Right cardiac atrium (tissue), 5 donors: ENCODE measurements at regions not wholly inside any gene's neighbourhood (a gene's known extent, or its start where the extent isn't known, plus 50 kb on each side); places are given as distances from the start of the nearest gene placed in this dataset.
"Not testable (repeated sequence)": the region's sequence is repeated elsewhere in the genome, so short reads cannot be mapped to it uniquely, and the experiment has no call there.

Source experiments
- ATAC-seq, 2 donors: fragments of 200-7000 bp; cut with Tn5 transposase; one replicate each; pipeline versions ENCODE4 v1.8.0 to v1.9.1; 2020; ENCODE audit warnings: moderate library complexity in 2 of 2, mild to moderate bottlenecking in 1 of 2
- DNase-seq, 3 donors: peaks; one replicate each; pipeline ENCODE4 v3.0.0-alpha.2; 2020
- H3K27ac ChIP-seq: one replicate; pipeline ENCODE4 v1.5.1; 2013; ENCODE audit warnings: mild to moderate bottlenecking, low read length, control low read depth, moderate library complexity
- H3K27me3 ChIP-seq: one replicate; pipeline ENCODE4 v1.6.1; 2013; ENCODE audit not compliant: control insufficient read depth, insufficient read depth
- H3K4me1 ChIP-seq: one replicate; pipeline ENCODE4 v1.6.1; 2013; ENCODE audit warnings: low read length; ENCODE audit not compliant: control insufficient read depth, insufficient read depth
- H3K4me3 ChIP-seq: one replicate; pipeline ENCODE4 v1.5.1; 2013; ENCODE audit warnings: low read length, control low read depth
- H3K9me3 ChIP-seq: one replicate; pipeline ENCODE4 v1.6.1; 2013; ENCODE audit warnings: low read length; ENCODE audit not compliant: control insufficient read depth
- WGBS: extraction: QIAGEN DNeasy Blood & Tissue Kit; methylation state at CpG from one replicate; pipeline ENCODE4 v1.1.7; 2013; 5-methylcytosine and 5-hydroxymethylcytosine counted together
- intact Hi-C, 4 donors: fragments of 100-400 bp; cut with DNase I; formaldehyde crosslinking; loops; one replicate each; pipeline versions ENCODE4 v1.11.0 to v1.14.0; 2022 to 2023
- donor health status: healthy with polysubstance abuse.
- donor health status: DM: no; HTN: yes; CAD: no.
- donor health status: DM: no; HTN: no; CAD: no.
- donor health status: DM: no; HTN: yes; CAD: no; lungs with severe emphysema.
- donor health status: DM: yes; HTN: yes; CAD: no.

DNA sequence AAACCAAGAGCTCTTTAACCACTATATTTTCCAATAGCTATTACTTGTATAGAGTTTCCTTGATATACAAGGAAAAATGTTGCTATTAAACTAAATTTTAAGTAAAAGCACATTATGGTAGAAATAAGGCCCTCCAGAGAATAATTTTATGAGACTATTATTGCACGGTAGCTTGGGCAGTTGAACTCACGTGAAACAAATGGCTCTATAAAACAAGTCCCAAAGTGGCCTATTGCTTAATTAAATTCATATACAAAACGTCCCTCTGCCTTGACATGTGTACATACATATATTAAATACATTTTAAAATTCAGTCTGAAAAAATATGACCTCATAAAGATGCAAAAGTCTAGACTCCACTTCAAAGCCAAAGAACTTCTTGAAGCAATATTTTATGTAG, 582.2 kb downstream of the CENPC start:
- Histone ChIP-seq H3K9me3 (no peaks in the 10 kb centered on the region), H3K4me1 (no peaks in the 10 kb centered on the region), H3K27ac (no peak overlapping the region), H3K4me3 (no peak overlapping the region), H3K27me3 (no peaks in the 10 kb centered on the region)
- no peak for DNase-seq
- WGBS: 84% methylated on average over 3 of the region's 3 CpGs
- intact Hi-C loops: no loop called here
- ATAC-seq: no peak

- DNase-seq (no peak), ATAC-seq (no peak)
- H3K9me3 ChIP-seq: no peaks in the 10 kb centered on the region
- H3K4me3 ChIP-seq: no peak overlapping the region
- H3K4me1 ChIP-seq: no peaks in the 10 kb centered on the region
- H3K27ac ChIP-seq: no peak overlapping the region
- 89% methylated on average over 2 of the region's 2 CpGs for WGBS
- intact Hi-C loops: no loop called here
- H3K27me3 ChIP-seq: no peaks in the 10 kb centered on the region
These were observed 586.1 kb downstream of the CENPC start for GRCh38 chr4:66959207-66959606.

- Histone ChIP-seq H3K27ac (no peak overlapping the region), H3K9me3 (no peaks in the 10 kb centered on the region), H3K4me1 (no peaks in the 10 kb centered on the region), H3K4me3 (no peak overlapping the region), H3K27me3 (no peaks in the 10 kb centered on the region)
- WGBS: 90% methylated on average over 1 of the region's 1 CpG
- no peak for DNase-seq
- intact Hi-C loops: no loop called here
- no peak for ATAC-seq
These were observed 588.5 kb downstream of the CENPC start for GRCh38 chr4:66956852-66957251.

DNA sequence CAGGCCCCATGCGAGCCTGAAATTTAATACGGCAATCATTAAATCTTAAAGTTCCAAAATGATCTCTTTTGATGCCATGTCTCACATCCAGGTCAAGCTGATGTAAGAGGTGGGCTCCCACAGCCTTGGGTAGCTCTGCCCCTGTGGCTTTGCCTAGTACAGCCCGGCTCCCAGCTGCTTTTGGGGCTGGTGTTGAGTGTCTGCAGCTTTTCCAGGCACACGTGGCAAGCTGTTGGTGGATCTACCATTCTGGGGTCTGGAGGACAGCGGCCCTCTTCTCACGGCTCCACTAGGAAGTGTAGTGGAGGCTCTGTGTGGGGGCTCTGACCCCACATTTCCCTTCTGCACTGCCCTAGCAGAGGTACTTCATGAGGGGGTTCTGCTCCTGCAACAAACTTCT, 588.9 kb downstream of the CENPC start:
- 91% methylated on average over 6 of the region's 6 CpGs for WGBS
- no peak for ATAC-seq
- intact Hi-C loops: no loop called here

GRCh38 chr4:66955784-66956183, 589.5 kb downstream of the CENPC start:
- no peaks in the 10 kb centered on the region for H3K4me1 ChIP-seq
- H3K27ac ChIP-seq: no peak overlapping the region
- no peak overlapping the region for H3K4me3 ChIP-seq
- no peaks in the 10 kb centered on the region for H3K9me3 ChIP-seq
- H3K27me3 ChIP-seq: no peaks in the 10 kb centered on the region
- intact Hi-C loops: no loop called here
- ATAC-seq: no peak
- WGBS: 87% methylated on average over 3 of the region's 3 CpGs
- no peak for DNase-seq

More for the DNA sequence above, 588.9 kb downstream of the CENPC start:
- Histone ChIP-seq H3K4me3 (no peak overlapping the region), H3K27ac (no peak overlapping the region), H3K4me1 (no peaks in the 10 kb centered on the region), H3K27me3 (no peaks in the 10 kb centered on the region), H3K9me3 (no peaks in the 10 kb centered on the region)
- no peak for DNase-seq

GRCh38 chr4:66949419-66949818, 595.9 kb downstream of the CENPC start:
- Histone ChIP-seq H3K27me3 (no peaks in the 10 kb centered on the region), H3K4me1 (no peaks in the 10 kb centered on the region), H3K4me3 (no peak overlapping the region), H3K27ac (no peak overlapping the region), H3K9me3 (no peaks in the 10 kb centered on the region)
- ATAC-seq (no peak), DNase-seq (no peak)
- 39% methylated on average over 1 of the region's 1 CpG for WGBS
- intact Hi-C loops: no loop called here

DNA sequence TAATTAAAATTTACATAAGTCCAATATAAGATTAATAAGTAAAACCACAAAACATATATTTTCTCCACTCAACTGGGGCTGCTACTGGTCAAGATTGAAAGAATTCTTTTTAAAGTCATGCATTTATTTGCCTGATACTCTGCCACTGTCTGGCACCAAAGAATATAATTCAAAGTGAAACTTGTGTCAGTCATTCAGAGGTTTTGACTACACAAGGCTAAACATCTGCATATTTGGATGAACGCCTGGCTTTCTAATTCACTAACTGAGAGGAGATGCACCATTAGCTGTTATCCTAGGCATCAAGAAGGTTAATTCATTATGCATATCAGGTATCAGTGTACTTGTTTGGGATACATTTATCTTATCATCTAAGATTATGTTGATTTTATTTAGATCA, 598.5 kb downstream of the CENPC start:
- ATAC-seq (no peak), DNase-seq (no peak)
- Histone ChIP-seq H3K9me3 (no peaks in the 10 kb centered on the region), H3K4me1 (no peaks in the 10 kb centered on the region), H3K4me3 (no peak overlapping the region), H3K27me3 (no peaks in the 10 kb centered on the region), H3K27ac (no peak overlapping the region)
- intact Hi-C loops: no loop called here
- WGBS: 93% methylated on average over 1 of the region's 1 CpG

GRCh38 chr4:66943112-66943511, 602.2 kb downstream of the CENPC start:
- Histone ChIP-seq H3K4me1 (no peaks in the 10 kb centered on the region), H3K9me3 (no peaks in the 10 kb centered on the region), H3K27ac (no peak overlapping the region), H3K4me3 (no peak overlapping the region), H3K27me3 (no peaks in the 10 kb centered on the region)
- 76% methylated on average over 4 of the region's 4 CpGs for whole genome bisulfite sequencing
- ATAC-seq: peak; percentile 32 to 72
- no peak for DNase-seq
- intact Hi-C loops: no loop called here

- H3K27me3 ChIP-seq, H3K27ac ChIP-seq, intact Hi-C loops, H3K9me3 ChIP-seq, H3K4me1 ChIP-seq, H3K4me3 ChIP-seq, DNase-seq, ATAC-seq: not testable (repeated sequence)
- WGBS: 95% methylated on average over 3 of the region's 3 CpGs
These were observed 613.3 kb downstream of the CENPC start for GRCh38 chr4:66931981-66932380.

DNA sequence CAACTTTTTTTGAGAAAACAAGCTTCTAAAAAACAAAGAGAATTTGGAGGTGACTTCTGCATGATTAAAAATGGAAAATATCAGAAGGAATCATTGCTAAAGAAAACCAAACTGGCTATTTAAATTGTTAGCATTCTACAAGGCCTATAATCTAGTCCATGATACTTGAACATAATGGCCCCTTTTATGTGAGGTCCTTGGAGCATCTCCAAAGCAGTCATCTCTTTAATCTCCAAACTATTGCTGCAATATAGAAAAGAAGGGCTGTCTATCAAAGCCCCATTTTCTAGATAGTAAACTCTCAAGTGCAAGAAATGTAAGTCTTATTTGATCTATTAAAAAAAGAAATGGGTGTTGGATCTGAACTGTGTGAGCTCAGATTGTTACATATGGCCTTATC, 615.1 kb downstream of the CENPC start:
- intact Hi-C loops: no loop called here
- ATAC-seq (no peak), DNase-seq (no peak)
- H3K4me3 ChIP-seq: no peak overlapping the region
- H3K27ac ChIP-seq: no peak overlapping the region
- no peaks in the 10 kb centered on the region for H3K9me3 ChIP-seq
- no peaks in the 10 kb centered on the region for H3K4me1 ChIP-seq
- no peaks in the 10 kb centered on the region for H3K27me3 ChIP-seq

GRCh38 chr4:66929748-66930147, 615.6 kb downstream of the CENPC start:
- Histone ChIP-seq H3K27ac (no peak overlapping the region), H3K9me3 (no peaks in the 10 kb centered on the region), H3K4me1 (no peaks in the 10 kb centered on the region), H3K4me3 (no peak overlapping the region), H3K27me3 (no peaks in the 10 kb centered on the region)
- intact Hi-C loops: no loop called here
- DNase-seq (no peak), ATAC-seq (no peak)
- WGBS: 31% methylated on average over 1 of the region's 1 CpG

DNA sequence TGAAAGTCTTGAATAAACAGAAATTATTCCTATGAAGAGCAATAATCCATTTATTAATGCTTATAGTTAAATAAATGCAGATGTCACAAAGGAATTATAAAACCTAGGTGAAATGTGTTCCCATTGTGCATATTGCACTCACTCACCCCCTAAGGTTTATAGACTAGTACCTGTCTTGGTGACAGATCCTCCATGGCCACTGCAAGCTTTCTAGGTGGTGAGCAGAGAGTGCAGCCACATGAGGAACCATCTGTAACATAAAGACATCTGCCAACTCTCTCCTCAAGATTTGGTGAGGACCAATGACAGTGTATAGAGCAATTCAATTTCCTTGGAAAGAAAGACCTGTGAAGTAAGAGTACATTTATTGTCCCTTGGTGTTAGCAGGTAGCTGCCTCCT, 616.4 kb downstream of the CENPC start:
- H3K27ac ChIP-seq, intact Hi-C loops, H3K27me3 ChIP-seq, DNase-seq, H3K9me3 ChIP-seq, ATAC-seq, H3K4me3 ChIP-seq, H3K4me1 ChIP-seq: not testable (repeated sequence)
